Stimulated activated CD8-positive, alpha-beta memory T cell treated with anti-CD3 and anti-CD28 coated beads, Interleukin-15, amount 100 ng/mL, for 4 hours (primary cell): ENCODE measurements at regions not wholly inside any gene's neighbourhood (a gene's known extent, or its start where the extent isn't known, plus 50 kb on each side); places are given as distances from the start of the nearest gene placed in this dataset.

Experiments
- DNase-seq, 2 donors: peaks; one replicate each; pipeline ENCODE4 v3.0.0-alpha.2; 2020; ENCODE audit warnings: low read depth in 2 of 2

DNA sequence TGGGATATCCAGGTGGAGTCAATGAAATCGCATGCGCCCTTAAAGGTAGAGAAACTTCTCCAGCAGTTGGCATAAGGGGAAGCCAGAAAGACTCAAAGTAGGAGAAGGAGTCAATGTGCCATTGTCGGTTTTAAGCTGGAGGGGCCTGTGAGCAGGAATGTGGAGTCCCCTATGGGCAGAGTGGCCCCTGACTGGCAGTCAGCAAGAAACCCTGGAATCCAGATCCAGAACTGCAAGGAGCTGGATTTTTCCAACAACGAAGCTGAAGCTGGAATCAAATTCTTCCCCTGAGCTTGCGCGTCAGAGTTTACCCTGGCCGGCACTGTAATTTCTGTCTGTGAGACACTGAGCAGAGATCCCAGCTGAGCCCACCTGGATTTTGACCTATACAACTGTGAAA lies 315.0 kb downstream of the DHX35 start:
- DNase-seq, result no peak

DNA sequence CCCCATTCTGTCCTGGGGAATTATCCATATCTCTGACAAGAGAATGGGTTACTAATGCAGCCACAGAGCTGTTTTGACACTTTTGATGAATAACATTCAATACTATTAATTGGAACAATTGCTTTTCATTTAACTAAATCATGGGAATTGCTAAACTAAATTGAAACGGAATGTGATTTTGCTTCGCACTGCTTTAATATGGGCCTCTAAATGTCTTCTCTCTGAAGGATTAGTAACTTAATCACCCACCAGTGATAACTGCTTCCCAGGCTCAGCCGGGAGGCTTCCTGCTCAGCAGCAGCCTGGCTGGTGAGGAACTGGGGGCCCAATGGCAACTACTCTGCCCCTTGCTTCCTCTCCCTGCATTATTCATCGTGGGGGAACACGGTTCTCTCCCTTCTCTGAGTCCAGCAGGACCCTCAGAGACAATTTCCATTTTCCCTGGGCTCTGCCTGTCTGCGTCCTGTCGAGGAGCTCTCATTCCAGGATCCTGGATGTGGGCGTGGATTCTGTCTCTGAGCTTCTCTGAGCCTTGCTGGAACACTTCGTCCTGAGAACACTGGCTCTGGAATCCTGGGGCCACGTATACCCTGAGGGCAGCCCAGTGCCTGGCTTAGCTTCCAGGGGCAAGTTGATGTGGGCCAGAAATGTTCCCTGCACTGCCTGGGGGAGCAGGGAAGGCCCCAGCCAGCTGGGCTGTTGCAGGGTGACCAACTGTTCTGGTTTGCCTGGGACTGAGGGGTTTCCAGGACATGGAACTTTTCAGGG lies 308.9 kb downstream of the DHX35 start:
- DNase-seq, result no peak

GRCh38 chr20:39269493-39270217 lies 307.5 kb downstream of the DHX35 start:
- DNase-seq, result no peak

DNA sequence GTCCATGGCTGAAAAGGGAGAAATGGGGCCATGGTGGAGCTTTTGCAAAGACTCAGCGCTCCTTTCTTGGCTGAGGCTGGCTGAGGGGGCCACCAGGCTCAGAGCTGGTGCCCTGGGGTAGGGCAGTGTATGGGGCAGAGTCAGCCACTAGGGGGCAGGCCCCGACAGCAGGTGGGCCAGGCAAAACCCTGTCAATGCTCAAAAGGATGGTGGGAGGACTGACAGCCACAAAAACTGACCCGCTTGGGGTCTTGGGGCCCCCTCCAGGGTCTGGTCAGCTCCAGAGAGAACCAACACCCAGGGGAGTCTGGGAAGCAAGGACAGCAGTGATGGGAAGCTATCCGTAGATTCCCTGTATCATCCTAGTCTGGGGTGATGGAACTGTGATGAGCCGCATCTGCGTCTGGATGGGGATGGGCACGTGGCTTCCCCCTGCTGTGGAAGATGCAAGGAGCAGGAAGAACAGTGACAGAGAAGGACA lies 306.9 kb downstream of the DHX35 start:
- DNase-seq, result no peak

DNA sequence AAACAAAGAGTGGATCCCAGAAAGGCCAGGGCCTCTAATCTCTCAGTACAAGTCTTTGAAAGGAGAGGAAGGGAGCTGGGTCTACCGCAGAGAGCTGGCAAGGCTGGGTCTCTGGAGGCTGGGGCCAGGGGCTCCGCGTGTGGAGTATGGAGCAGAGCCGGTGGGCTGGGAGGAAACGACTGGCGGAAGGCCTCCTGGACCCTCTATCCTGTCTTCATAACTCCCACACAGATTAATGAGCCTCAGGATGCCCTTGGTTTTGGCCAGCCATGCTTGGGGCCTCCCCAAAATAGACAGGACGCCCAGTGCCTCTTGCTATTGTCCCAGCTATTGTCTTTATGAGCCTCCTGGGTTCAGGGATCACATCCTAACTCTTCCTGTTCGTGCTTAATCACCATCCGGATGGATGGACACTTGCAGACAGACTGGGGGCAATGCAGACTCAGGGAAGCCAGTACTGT lies 306.4 kb downstream of the DHX35 start:
- no peak for DNase-seq

DNA sequence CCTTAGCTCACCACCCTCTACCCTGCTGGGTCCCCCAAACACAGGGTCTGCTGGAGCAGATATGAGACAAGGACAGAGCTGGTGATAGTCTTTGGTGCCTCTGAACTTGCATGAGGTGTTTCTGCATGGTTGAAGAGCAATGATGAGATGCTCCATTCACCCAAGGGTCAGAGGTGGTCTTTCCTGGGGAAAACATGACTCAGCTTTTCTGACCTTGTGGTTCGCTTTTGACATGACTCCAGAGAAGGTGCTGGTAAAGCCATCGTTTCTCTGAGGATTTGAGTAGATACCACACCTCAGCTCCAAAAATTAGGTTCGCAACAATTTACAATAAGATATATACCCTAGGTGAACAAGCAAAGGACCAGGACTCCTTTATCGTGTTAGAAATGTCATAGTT lies 304.8 kb downstream of the DHX35 start:
- DNase-seq, result no peak

DNA sequence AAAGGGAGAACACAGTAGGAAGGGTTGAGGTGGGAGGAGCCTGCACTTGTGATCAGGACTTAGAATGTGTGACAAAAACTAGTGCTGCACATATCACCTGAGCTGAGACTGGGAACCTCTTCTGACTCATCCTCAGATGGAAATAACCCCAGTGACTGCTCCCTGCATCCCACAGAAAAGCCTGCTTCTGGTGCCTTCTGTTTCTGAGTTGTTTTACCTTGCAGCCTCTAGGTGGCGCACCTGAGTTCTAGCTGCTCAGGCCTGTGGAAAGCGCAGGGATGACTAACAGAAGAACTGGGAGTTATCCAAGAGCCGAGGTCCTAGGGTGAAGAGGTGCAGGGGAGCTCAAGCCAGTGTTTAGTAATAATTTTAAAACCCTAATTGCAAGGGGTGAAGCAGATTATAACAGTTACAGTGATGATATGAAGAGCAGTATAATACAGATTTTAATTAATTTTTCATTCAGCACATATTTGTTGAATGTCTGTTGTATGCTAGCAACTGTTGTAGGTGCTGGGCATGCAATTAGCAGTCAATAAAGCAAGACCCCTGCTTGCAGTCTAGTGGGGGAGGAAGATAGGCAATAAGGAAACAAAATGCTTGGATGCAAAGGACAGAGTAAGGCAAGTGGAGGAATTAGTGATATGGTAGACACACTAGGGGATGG lies 302.5 kb downstream of the DHX35 start:
- no peak for DNase-seq

DNA sequence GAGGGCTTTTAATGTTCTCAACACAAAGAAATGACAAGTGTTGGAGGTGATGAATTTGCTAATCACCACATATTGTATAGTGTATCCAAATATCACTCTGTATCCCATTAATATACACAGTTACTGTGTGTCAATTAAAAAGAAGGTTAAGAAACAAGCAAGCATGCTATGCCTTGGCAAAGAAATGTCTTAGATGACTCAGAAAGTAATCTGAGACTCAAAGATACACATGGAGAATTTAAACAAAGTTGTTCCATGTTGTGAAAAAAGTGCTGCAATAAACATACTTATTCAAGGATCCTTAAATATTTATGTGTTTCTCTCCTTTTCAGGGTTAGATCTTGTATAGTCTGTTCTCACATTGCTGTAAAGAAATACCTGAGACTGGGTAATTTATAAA lies 300.9 kb downstream of the DHX35 start:
- DNase-seq, result no peak

GRCh38 chr20:39259808-39260207 lies 297.7 kb downstream of the DHX35 start:
- no peak for DNase-seq

DNA sequence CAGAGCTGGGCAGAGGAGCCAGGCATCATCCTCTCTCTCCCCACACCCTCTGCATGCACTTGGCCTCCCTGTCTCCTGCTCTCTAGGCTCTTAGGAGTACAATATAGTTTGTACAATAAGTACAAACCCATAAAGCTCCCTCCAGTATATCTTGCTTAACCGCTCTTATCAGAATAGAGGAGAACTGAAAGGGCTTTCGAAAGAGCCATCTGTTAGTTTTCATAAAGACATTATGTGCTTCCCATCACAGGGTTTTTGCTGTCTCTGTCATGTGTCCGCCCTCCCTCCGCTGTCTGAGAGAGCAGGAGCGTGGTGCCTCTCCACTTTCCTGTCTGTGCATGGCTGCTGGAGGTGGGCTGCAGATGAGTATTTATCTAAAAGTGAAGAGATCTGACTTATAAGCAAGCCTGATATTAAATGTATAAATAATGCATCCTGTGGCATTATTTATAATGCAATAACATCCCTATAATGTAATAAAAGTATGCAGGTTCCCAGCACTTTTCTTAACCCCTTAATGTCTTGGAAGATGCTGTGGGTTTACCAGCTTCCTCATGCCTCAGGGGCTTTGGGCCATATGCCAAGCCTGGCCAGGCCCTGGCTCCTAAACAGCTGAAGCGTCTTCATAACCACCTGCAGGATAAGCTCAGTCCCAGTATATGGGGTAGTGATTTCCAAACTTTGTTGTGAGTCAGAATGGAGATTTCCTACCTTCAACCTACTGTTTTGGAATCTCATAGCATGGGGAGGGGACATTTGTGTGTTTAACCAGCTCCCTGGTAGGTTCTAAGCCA lies 297.1 kb downstream of the DHX35 start:
- DNase-seq, result no peak

GRCh38 chr20:39258253-39258652 lies 296.1 kb downstream of the DHX35 start:
- no peak for DNase-seq

GRCh38 chr20:39253051-39253755 lies 291.1 kb downstream of the DHX35 start:
- DNase-seq, result no peak

DNA sequence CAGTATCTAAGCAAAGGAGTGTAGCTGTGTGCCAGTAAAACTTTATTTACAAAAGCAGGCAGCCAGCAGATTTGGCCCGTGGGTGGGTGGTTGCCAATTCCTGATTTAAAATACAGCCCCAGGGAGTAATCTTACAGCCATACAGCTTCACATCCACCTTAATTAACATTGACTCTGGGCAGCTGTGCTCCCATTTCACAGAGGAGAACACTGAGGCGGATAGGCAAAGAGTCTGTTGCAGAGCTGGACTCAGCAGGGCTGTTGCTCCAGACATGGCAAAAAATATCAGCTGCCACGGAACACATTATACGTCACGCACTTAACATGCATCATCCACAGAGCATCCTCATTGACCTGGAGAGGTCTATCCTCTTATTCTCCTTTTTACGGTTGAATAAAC lies 289.9 kb downstream of the DHX35 start:
- no peak for DNase-seq

DNA sequence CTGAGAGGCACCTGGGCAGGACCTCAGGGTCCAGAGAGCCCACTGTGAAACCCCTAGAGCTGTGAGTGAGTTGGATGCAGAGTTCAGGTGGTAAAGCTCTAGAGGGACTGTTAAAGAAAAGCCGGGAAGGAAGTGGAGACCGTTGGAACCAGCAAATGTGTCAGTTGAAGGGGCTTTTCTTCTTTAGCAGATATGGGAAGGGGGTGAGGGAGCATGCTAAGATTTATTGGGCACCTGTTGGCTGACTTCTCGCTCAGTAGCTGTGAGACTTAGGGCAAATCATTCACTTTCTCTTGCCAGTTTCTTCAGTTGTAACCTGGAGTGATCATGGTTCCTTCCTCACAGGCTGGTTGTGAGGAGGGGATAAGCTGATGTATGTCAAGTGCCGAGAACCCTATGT lies 287.7 kb downstream of the DHX35 start:
- DNase-seq, result no peak

- DNase-seq, result no peak
Observed at GRCh38 chr20:39248862-39249485, 286.8 kb downstream of the DHX35 start.

- DNase-seq, result no peak
Observed at GRCh38 chr20:39248171-39248861, 286.2 kb downstream of the DHX35 start.

DNA sequence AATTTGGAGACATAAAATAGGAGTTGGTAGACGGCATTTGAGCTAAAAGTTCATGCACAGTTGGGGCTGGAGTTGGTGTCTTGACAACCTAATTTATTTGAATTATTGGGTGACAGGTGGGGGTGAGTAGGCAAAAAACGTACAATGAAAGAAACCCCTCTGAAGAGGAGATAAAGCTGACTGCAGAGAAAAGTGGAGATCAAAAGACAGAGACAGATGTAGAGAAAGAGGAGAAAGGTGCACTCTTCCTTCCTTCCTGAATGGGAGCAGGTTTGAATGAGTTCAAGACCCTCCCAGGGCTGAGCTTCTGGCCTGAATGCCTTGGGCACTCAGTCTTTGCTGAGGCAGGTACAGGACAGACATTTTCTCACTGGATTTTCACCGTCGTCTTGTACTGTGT lies 284.3 kb downstream of the DHX35 start:
- no peak for DNase-seq

- DNase-seq, result no peak
Observed at GRCh38 chr20:39245685-39246311, 283.7 kb downstream of the DHX35 start.

GRCh38 chr20:39243962-39244361 lies 281.8 kb downstream of the DHX35 start:
- DNase-seq, result no peak

GRCh38 chr20:39242614-39243013 lies 280.5 kb downstream of the DHX35 start:
- no peak for DNase-seq
